NCI-H2029 (cell line): ENCODE measurements at regions not wholly inside any gene's neighbourhood (a gene's known extent, or its start where the extent isn't known, plus 50 kb on each side); places are given as distances from the start of the nearest gene placed in this dataset.

Experiments used
- DNase-seq: peaks from one replicate; lab custom pipeline; 2025; lab: John Stamatoyannopoulos, UW

- DNase-seq, result no peak
Measured at GRCh38 chr2:38509947-38510326, 92.8 kb downstream of the HNRNPLL start.

DNA sequence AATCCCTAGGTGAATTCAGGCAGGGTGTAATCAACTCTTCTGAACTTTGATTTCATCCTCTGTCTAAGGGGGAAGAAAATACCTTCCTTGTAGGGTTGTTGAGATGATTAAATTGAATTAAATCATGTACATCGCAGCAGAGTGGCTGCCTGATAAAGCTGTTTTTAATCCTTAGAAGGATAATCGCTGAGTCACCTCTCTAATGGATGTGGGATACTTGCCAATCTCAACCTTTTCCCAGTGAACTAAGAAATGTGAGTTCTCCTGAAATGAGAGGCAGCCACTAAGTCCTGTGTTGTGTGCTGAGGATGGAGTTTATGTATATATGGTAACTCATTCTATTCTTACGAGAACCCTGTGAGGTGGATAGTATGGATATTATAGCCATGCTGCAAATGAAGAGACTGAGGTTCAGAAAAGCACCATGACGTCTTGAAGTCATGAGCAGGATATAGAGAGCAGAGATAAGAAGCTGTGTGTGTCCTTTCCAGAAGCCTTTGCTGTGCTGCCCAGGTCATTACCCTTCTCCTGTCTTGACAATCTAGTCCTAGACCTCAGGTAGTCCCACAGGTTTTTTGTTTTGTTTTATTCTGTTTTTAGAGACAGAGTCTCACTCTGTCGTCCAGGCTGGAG is 93.3 kb downstream of the HNRNPLL start:
- no peak for DNase-seq

GRCh38 chr2:38508311-38509039 is 94.3 kb downstream of the HNRNPLL start:
- peak; percentile 3 for DNase-seq

DNA sequence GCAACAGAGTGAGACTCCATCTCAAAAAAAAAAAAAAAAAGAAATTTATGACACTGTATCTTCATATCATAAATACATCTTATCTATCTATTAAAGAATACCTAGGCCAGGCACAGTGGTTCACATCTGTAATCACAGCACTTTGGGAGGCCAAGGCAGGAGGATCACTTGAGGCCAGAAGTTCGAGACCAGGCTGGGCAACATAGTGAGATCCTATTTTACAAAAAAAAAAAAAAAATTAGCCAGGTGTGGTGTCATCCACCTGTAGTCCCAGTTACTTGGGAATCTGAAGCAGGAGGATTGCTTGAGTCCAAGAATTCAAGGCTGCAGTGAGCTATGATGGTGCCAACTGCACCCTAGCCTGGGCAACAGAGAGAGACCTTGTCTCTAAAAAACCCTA is 95.0 kb downstream of the HNRNPLL start:
- no peak for DNase-seq

- no peak for DNase-seq
Measured at GRCh38 chr2:38505779-38506178, 96.9 kb downstream of the HNRNPLL start.

GRCh38 chr2:38504169-38504568 is 98.6 kb downstream of the HNRNPLL start:
- DNase-seq, result no peak

DNA sequence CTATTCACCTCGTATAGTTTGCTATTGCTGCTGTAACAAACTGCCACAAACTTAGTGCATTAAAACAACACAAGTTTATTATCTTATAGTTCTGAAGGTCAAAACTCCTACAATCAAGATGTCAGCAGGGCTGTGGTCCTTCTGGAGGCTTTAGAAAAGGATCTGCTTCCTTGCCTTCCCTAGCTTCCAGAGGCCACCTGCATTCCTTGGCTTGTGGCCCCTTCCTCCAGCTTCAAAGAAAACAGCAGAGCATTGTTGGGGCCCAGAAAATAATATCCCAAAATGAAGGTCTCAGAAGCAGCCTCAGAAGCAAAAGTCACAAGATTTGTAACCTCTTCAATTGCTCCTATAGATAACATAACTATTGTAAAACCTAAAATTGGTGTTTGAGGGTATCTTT is 100.6 kb downstream of the HNRNPLL start:
- no peak for DNase-seq

GRCh38 chr2:38500283-38500634 is 102.5 kb downstream of the HNRNPLL start:
- DNase-seq, result no peak

GRCh38 chr2:38499548-38500282 is 103.0 kb downstream of the HNRNPLL start:
- DNase-seq, result no peak

- DNase-seq, result no peak
Measured at GRCh38 chr2:38498045-38498481, 104.7 kb downstream of the HNRNPLL start.

GRCh38 chr2:38497670-38498037 is 105.1 kb downstream of the HNRNPLL start:
- no peak for DNase-seq

- no peak for DNase-seq
Measured at GRCh38 chr2:38496927-38497669, 105.6 kb downstream of the HNRNPLL start.

DNA sequence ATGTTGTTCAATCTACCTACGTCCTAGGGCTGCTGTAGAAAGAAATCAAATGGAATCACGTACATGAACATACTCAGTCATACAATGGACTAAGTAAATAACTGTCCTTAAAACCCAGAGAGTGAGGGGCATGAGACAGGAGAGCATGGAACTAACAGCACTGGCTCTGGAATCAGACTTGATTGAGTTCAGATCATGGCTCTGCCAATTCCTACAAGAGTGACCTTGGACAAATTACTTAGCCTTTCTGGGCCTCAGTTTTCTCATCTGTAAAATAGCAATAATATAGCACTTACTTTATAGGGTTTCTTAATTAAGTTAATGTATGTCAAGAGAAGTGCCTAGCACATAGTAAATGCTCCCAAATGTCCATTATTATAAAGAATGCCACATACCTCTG is 106.8 kb downstream of the HNRNPLL start:
- no peak for DNase-seq

- DNase-seq, result no peak
Measured at GRCh38 chr2:38494394-38494793, 108.3 kb downstream of the HNRNPLL start.

- no peak for DNase-seq
Measured at GRCh38 chr2:38492042-38492615, 110.6 kb downstream of the HNRNPLL start.

DNA sequence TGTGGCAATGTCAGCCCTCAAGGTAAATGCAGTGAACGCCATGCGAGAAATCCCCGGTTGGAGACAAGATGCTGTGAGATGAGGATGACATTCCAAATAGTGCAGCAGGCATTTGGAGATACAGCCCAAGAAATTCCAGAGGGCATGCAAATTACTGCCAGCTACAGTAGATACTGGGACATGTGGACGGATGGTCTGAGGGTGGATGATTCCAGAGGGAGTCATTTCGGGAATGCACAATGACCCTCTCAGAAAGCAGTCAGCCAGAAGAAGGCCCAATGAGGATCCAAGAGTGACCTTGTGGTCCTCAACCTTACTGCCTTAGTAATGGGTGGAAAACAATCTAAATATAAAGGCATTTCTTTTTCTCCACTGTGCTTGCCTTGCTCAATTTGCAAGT is 111.3 kb downstream of the HNRNPLL start:
- DNase-seq, result no peak

DNA sequence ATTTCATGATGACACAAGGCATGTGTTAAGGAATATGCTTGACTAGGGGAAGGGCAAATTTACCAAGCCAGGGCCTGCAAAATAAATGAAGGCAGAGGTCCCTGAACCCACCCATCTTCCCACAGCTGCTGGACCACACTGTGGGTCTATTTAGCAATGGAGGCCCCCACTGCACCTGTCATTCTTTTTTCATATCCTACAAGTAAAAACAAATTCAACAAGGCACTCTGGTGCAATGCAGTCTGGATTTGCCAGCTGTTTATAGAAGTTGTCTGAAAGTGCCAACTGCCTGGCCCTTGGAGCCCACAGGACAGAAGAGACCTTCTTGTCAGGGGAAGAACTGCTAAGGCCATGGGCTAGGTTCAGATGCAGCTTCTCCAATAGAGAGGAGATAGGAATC is 112.8 kb upstream of the ATL2 start:
- no peak for DNase-seq

GRCh38 chr2:38487852-38488251 is 110.8 kb upstream of the ATL2 start:
- no peak for DNase-seq

- no peak for DNase-seq
Measured at GRCh38 chr2:38486213-38487026, 109.3 kb upstream of the ATL2 start.

DNA sequence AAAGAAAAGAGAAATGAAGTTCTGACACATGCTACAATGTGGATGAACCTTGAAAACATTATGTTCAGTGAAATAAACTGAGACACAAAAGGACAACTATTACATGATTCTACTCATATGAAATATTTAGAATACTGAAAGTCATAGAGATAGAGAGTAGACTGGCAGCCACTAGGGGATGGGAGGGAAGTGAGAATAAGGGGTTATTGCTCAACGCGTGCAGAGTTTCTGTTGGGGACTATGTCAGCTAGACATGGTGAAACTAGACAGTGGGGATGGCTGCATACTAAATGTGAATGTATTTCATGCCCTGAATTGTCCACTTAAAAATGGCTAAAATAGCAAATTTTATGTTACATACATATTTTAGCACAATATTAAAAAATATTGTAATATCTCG is 108.7 kb upstream of the ATL2 start:
- DNase-seq, result no peak

GRCh38 chr2:38484957-38485356 is 107.9 kb upstream of the ATL2 start:
- no peak for DNase-seq
